Right atrium auricular region (tissue), 2 donors: ENCODE measurements at regions not wholly inside any gene's neighbourhood (a gene's known extent, or its start where the extent isn't known, plus 50 kb on each side); places are given as distances from the start of the nearest gene placed in this dataset.
"Not testable (repeated sequence)": the region's sequence is repeated elsewhere in the genome, so short reads cannot be mapped to it uniquely, and the experiment has no call there.

Source experiments
- DNase-seq: peaks from one replicate; pipeline ENCODE4 v3.0.0-alpha.2; 2019; ENCODE audit warnings: low spot score
- H3K27ac ChIP-seq, 2 donors: fragments of 200-600 bp; sonication (generic); 1 replicate in 1 of 2; 2 replicates in 1 of 2; pipeline ENCODE4 v1.5.1; 2016 to 2019
- H3K27me3 ChIP-seq, 2 donors: fragments of 200-600 bp; sonication (generic); one replicate each; pipeline versions ENCODE4 v1.5.1 to v1.6.0; 2017 to 2019
- H3K36me3 ChIP-seq: fragments of 200-600 bp; sonication (generic); one replicate; pipeline ENCODE4 v1.5.1; 2016
- H3K4me1 ChIP-seq, 2 donors: fragments of 200-600 bp; sonication (generic); one replicate each; pipeline versions ENCODE4 v1.5.1 to v1.6.0; 2017 to 2019
- H3K4me3 ChIP-seq, 2 donors: fragments of 200-600 bp; sonication (generic); 1 replicate in 1 of 2; 2 replicates in 1 of 2; pipeline ENCODE4 v1.5.1; 2017 to 2019; ENCODE audit warnings: mild to moderate bottlenecking in 1 of 2, moderate library complexity in 1 of 2
- H3K9me3 ChIP-seq, 2 donors: fragments of 200-600 bp; sonication (generic); one replicate each; pipeline ENCODE4 v1.5.1; 2019
- CTCF ChIP-seq, 2 donors: fragments of 200-600 bp; sonication (generic); IDR thresholded peaks; one replicate each; pipeline ENCODE4 v1.5.1; 2019; ENCODE audit warnings: antibody characterized with exemption in 2 of 2

- no peak for DNase-seq
- TF ChIP-seq CTCF (IDR thresholded peaks at IDR 0.05): no peak
- H3K9me3 ChIP-seq: no peaks in the 10 kb centered on the region
- H3K36me3 ChIP-seq: no peaks in the 10 kb centered on the region
- no peak overlapping the region for H3K4me3 ChIP-seq
- no peak overlapping the region for H3K27ac ChIP-seq
- no peaks in the 10 kb centered on the region for H3K27me3 ChIP-seq
- no peaks in the 10 kb centered on the region for H3K4me1 ChIP-seq
Measured at GRCh38 chr2:76157531-76157930, 446.8 kb upstream of the GCFC2 start.

GRCh38 chr2:76154981-76155380, 444.3 kb upstream of the GCFC2 start:
- Histone ChIP-seq H3K4me1 (no peaks in the 10 kb centered on the region), H3K9me3 (no peaks in the 10 kb centered on the region), H3K4me3 (no peak overlapping the region), H3K36me3 (no peaks in the 10 kb centered on the region), H3K27me3 (no peaks in the 10 kb centered on the region), H3K27ac (no peak overlapping the region)
- no peak for DNase-seq
- TF ChIP-seq CTCF (IDR thresholded peaks at IDR 0.05): no peak

DNA sequence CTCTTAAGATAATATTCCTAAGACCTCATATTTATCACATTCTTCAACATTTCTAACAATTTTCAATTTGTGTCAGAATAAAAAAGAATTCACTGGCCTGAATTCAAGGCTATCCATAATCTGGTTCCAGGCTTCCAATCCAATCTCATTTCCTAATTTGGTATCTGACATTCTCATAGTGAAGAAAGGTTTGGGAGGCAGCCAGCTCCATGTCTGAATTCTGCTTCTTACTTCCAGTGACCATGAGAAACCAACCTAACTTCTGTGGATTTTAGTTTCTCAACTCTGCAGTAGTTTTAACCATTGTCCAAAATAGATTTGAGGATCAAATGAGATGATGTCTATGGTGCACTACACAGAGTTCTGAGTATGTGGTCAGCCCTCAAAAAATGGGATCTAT, 439.1 kb upstream of the GCFC2 start:
- DNase-seq: no peak
- H3K9me3 ChIP-seq: peaks cover 0 to 6% of the 10 kb centered on the region in 2 donors
- H3K27me3 ChIP-seq: no peaks in the 10 kb centered on the region
- H3K4me1 ChIP-seq: no peaks in the 10 kb centered on the region
- no peaks in the 10 kb centered on the region for H3K36me3 ChIP-seq
- no peak overlapping the region for H3K27ac ChIP-seq
- no peak overlapping the region for H3K4me3 ChIP-seq
- no peak for TF ChIP-seq CTCF (IDR thresholded peaks at IDR 0.05)

GRCh38 chr2:76139303-76139702, 428.6 kb upstream of the GCFC2 start:
- not testable (repeated sequence) for H3K4me3 ChIP-seq, H3K4me1 ChIP-seq, H3K36me3 ChIP-seq, H3K9me3 ChIP-seq, H3K27ac ChIP-seq, H3K27me3 ChIP-seq, DNase-seq

GRCh38 chr2:76128622-76129021, 417.9 kb upstream of the GCFC2 start:
- no peaks in the 10 kb centered on the region for H3K27me3 ChIP-seq
- no peak for TF ChIP-seq CTCF (IDR thresholded peaks at IDR 0.05)
- no peak for DNase-seq
- no peaks in the 10 kb centered on the region for H3K9me3 ChIP-seq
- no peaks in the 10 kb centered on the region for H3K4me1 ChIP-seq
- H3K27ac ChIP-seq: no peak overlapping the region
- no peak overlapping the region for H3K4me3 ChIP-seq
- no peaks in the 10 kb centered on the region for H3K36me3 ChIP-seq

- Histone ChIP-seq H3K4me1 (no peaks in the 10 kb centered on the region), H3K36me3 (no peaks in the 10 kb centered on the region), H3K4me3 (no peak overlapping the region), H3K27ac (no peak overlapping the region), H3K27me3 (no peaks in the 10 kb centered on the region), H3K9me3 (peaks cover 0 to 11% of the 10 kb centered on the region in 2 donors)
- DNase-seq: no peak
- TF ChIP-seq CTCF (IDR thresholded peaks at IDR 0.05): no peak
Measured at GRCh38 chr2:76120176-76120575, 409.5 kb upstream of the GCFC2 start.
